Uterus (tissue), 3 donors: ENCODE measurements at regions not wholly inside any gene's neighbourhood (a gene's known extent, or its start where the extent isn't known, plus 50 kb on each side); places are given as distances from the start of the nearest gene placed in this dataset.

Experiments used
- DNase-seq, 2 donors: peaks; one replicate each; pipeline ENCODE4 v3.0.0-alpha.2; 2019 to 2020
- H3K27ac ChIP-seq, 2 donors: fragments of 200-600 bp; sonication (generic); 1 replicate in 1 of 2; 2 replicates in 1 of 2; pipeline ENCODE4 v1.5.1; 2016 to 2018
- H3K27me3 ChIP-seq, 2 donors: fragments of 200-600 bp; sonication (generic); one replicate each; pipeline ENCODE4 v1.5.1; 2018 to 2019; ENCODE audit warnings: control low read depth in 1 of 2
- H3K36me3 ChIP-seq, 2 donors: fragments of 200-600 bp; sonication (generic); one replicate each; pipeline ENCODE4 v1.5.1; 2019; ENCODE audit warnings: control low read depth in 1 of 2
- H3K4me1 ChIP-seq, 2 donors: fragments of 200-600 bp; sonication (generic); one replicate each; pipeline ENCODE4 v1.5.1; 2018 to 2019; ENCODE audit warnings: control low read depth in 1 of 2
- H3K4me3 ChIP-seq, 2 donors: fragments of 200-600 bp; sonication (generic); 1 replicate in 1 of 2; 2 replicates in 1 of 2; pipeline ENCODE4 v1.5.1; 2018 to 2019; ENCODE audit warnings: mild to moderate bottlenecking in 1 of 2
- H3K9me3 ChIP-seq, 2 donors: fragments of 200-600 bp; sonication (generic); one replicate each; pipeline ENCODE4 v1.5.1; 2019; ENCODE audit warnings: control low read depth in 1 of 2
- CTCF ChIP-seq, 4 experiments: fragments of 200-600 bp in 2 of 4; fragments of 450-650 bp in 2 of 4; sonication (generic) in 2 of 4; IDR thresholded peaks; one replicate each; pipeline ENCODE4 v1.5.1; 2016 to 2019; ENCODE audit warnings: antibody characterized with exemption in 4 of 4, mild to moderate bottlenecking in 2 of 4, moderate library complexity in 1 of 4
- POLR2A ChIP-seq, 2 donors: fragments of 450-650 bp; IDR thresholded peaks; one replicate each; pipeline ENCODE4 v1.6.1; 2016; ENCODE audit warnings: antibody characterized with exemption in 2 of 2, mild to moderate bottlenecking in 1 of 2, moderate library complexity in 1 of 2
- intact Hi-C: fragments of 100-400 bp; cut with DNase I; formaldehyde crosslinking; loops from one replicate; pipeline ENCODE4 v1.15.1; 2023; ENCODE audit warnings: low total_unique reads
- donor health status: DM: yes; HTN: yes; CAD: no.

GRCh38 chr9:81396528-81396927 is 292.8 kb downstream of the TLE1 start:
- Histone ChIP-seq H3K27ac (peak overlapping the region; percentile 81 to 87), H3K4me3 (no peak overlapping the region), H3K27me3 (no peaks in the 10 kb centered on the region), H3K9me3 (no peaks in the 10 kb centered on the region), H3K4me1 (no peaks in the 10 kb centered on the region), H3K36me3 (no peaks in the 10 kb centered on the region)
- TF ChIP-seq CTCF (IDR thresholded peaks at IDR 0.05) (no peak), POLR2A (IDR thresholded peaks at IDR 0.05) (no peak)
- DNase-seq = no peak
- intact Hi-C loops = no loop called here

GRCh38 chr9:81395676-81396054 is 293.7 kb downstream of the TLE1 start:
- no peak for DNase-seq
- Histone ChIP-seq H3K9me3 (no peaks in the 10 kb centered on the region), H3K4me1 (no peaks in the 10 kb centered on the region), H3K27me3 (no peaks in the 10 kb centered on the region), H3K27ac (peak overlapping the region; percentile 81 to 87), H3K4me3 (no peak overlapping the region), H3K36me3 (no peaks in the 10 kb centered on the region)
- intact Hi-C loops = no loop called here
- TF ChIP-seq POLR2A (IDR thresholded peaks at IDR 0.05) (no peak), CTCF (IDR thresholded peaks at IDR 0.05) (no peak)

GRCh38 chr9:81394881-81395675 is 294.3 kb downstream of the TLE1 start:
- DNase-seq = no peak
- intact Hi-C loops = no loop called here
- H3K9me3 ChIP-seq = no peaks in the 10 kb centered on the region
- no peaks in the 10 kb centered on the region for H3K36me3 ChIP-seq
- no peak for TF ChIP-seq POLR2A (IDR thresholded peaks at IDR 0.05)
- TF ChIP-seq CTCF (IDR thresholded peaks at IDR 0.05) = no peak
- H3K4me1 ChIP-seq = no peaks in the 10 kb centered on the region
- peak overlapping the region; percentile 81 to 87 for H3K27ac ChIP-seq
- no peaks in the 10 kb centered on the region for H3K27me3 ChIP-seq
- H3K4me3 ChIP-seq = no peak overlapping the region

- DNase-seq = peak in 1 of 2 donors; percentile 40
- H3K27ac ChIP-seq = peak overlapping the region; percentile 81 to 87
- H3K4me1 ChIP-seq = no peaks in the 10 kb centered on the region
- H3K4me3 ChIP-seq = no peak overlapping the region
- no peaks in the 10 kb centered on the region for H3K36me3 ChIP-seq
- TF ChIP-seq CTCF (IDR thresholded peaks at IDR 0.05) (no peak), POLR2A (IDR thresholded peaks at IDR 0.05) (no peak)
- H3K27me3 ChIP-seq = no peaks in the 10 kb centered on the region
- no peaks in the 10 kb centered on the region for H3K9me3 ChIP-seq
- intact Hi-C loops = no loop called here
These were observed 295.1 kb downstream of the TLE1 start for GRCh38 chr9:81393985-81394811.

- no peak overlapping the region for H3K27ac ChIP-seq
- no peak overlapping the region for H3K4me3 ChIP-seq
- TF ChIP-seq POLR2A (IDR thresholded peaks at IDR 0.05) (no peak), CTCF (IDR thresholded peaks at IDR 0.05) (no peak)
- H3K27me3 ChIP-seq = no peaks in the 10 kb centered on the region
- H3K36me3 ChIP-seq = no peaks in the 10 kb centered on the region
- intact Hi-C loops = no loop called here
- no peaks in the 10 kb centered on the region for H3K4me1 ChIP-seq
- H3K9me3 ChIP-seq = no peaks in the 10 kb centered on the region
- no peak for DNase-seq
These were observed 297.9 kb downstream of the TLE1 start for GRCh38 chr9:81391457-81391825.
